Esophagus squamous epithelium (tissue), 4 donors: ENCODE measurements at regions not wholly inside any gene's neighbourhood (a gene's known extent, or its start where the extent isn't known, plus 50 kb on each side); places are given as distances from the start of the nearest gene placed in this dataset.

Experiments
- CTCF ChIP-seq, 6 experiments: fragments of 450-650 bp in 4 of 6; fragments of 200-600 bp in 2 of 6; sonication (generic) in 2 of 6; IDR thresholded peaks; one replicate each; pipeline ENCODE4 v1.5.1; 2016 to 2019; ENCODE audit warnings: antibody characterized with exemption in 6 of 6, mild to moderate bottlenecking in 4 of 6, moderate library complexity in 4 of 6
- POLR2A ChIP-seq, 4 donors: fragments of 450-650 bp; IDR thresholded peaks; one replicate each; pipeline ENCODE4 v1.6.1; 2017; ENCODE audit warnings: antibody characterized with exemption in 4 of 4, mild to moderate bottlenecking in 4 of 4, moderate library complexity in 3 of 4

DNA sequence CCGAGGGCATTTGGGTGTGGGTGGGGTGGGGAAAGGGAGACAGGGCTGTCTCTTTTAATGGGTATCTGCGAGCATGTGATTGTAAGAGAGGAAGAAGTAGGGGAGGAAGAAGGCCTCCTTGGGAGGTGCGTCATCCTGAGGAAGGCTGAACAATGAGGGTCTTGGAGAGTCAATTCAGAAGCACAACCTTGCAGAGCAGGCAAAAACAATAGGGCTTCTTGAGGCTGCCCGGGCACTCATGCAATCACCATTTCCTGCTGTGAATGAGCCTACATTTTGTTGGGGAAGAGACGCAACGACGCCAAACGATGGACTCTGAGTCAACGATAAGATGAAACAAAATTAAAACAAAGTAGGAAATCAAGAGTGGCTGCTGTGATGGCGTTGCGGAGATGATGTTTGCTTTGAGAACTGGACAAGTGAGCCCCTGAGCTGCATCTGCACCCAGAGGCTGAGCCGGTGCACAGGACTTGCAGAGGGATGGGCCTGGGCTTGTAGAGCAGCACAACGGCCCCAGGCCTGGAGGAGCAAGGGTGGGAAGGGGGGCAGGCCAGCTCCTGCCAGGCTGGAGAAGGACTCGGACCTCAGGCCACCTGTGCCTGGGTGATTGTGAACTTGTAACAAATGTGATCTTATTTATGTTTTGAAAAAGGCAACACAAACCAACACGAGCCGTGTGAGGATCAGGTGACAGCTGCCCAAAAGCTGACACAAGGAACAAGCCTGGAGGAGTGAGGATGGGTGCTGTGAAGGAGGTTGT is 92.3 kb upstream of the B3GAT1 start:
- TF ChIP-seq CTCF (IDR thresholded peaks at IDR 0.05) (no peak), POLR2A (IDR thresholded peaks at IDR 0.05) (no peak)
